GM12874 (cell line): ENCODE measurements at regions not wholly inside any gene's neighbourhood (a gene's known extent, or its start where the extent isn't known, plus 50 kb on each side); places are given as distances from the start of the nearest gene placed in this dataset.

ENCODE experiments used
- TF ChIP-seq, protein P1 (sequence below): IDR thresholded peaks from 2 replicates; pipeline ENCODE4 v1.5.1; 2011; ENCODE audit warnings: low read depth, mild to moderate bottlenecking, control low read depth, low read length, moderate library complexity; ENCODE audit not compliant: insufficient read depth

GRCh38 chr11:13062115-13062514 lies 53.0 kb downstream of the RASSF10 start:
- TF ChIP-seq, protein P1, sequence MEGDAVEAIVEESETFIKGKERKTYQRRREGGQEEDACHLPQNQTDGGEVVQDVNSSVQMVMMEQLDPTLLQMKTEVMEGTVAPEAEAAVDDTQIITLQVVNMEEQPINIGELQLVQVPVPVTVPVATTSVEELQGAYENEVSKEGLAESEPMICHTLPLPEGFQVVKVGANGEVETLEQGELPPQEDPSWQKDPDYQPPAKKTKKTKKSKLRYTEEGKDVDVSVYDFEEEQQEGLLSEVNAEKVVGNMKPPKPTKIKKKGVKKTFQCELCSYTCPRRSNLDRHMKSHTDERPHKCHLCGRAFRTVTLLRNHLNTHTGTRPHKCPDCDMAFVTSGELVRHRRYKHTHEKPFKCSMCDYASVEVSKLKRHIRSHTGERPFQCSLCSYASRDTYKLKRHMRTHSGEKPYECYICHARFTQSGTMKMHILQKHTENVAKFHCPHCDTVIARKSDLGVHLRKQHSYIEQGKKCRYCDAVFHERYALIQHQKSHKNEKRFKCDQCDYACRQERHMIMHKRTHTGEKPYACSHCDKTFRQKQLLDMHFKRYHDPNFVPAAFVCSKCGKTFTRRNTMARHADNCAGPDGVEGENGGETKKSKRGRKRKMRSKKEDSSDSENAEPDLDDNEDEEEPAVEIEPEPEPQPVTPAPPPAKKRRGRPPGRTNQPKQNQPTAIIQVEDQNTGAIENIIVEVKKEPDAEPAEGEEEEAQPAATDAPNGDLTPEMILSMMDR, result no peak

DNA sequence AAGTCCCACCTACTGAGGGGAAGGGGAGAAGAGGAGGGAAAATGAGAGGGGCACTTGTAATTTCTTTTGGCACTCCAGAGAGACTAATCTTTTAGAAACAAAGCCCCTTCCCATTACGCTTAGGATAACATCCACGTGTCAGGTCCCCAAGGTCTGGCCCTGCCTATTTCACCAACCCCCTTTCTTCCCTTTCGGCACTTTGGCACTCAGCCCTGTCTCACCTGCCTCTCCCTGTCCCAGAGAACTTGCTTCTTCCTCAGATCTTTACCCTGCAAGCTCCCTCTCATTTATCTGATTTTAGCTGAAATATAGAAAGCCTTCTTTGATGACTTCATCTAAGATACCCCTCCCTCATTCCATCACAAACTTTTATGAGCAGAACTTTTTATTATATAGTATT lies 55.5 kb downstream of the RASSF10 start:
- TF ChIP-seq, protein P1, result no peak

DNA sequence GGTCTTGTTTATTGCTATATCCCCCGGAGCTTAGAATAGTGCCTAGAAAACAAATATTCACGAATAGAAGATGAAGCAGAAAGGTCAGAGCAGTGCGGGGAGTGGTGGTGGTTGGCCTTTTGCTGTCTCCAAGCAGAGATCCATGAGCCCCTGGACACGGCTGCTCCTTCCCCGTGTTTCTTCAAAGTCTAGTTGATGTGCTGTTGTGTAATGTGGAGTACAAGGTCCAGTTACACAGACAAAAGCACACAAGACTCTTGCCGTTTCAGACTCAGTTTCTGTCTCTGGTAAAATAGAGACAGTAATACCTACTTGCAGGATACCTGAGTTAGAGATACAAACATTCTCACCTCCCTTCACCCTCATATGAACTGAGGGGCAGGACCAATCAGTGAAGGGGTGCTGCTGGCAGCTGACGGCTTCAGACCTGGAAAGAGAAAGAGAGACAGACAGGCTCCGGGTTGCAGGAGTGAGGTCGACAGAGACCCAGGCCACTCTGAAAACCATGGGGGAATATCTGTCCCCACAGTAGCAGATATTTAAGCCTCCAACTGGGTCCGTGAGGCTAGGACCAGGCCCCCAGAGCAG lies 56.2 kb downstream of the RASSF10 start:
- TF ChIP-seq, protein P1, result no peak

GRCh38 chr11:13068211-13068610 lies 59.1 kb downstream of the RASSF10 start:
- TF ChIP-seq, protein P1, result no peak

DNA sequence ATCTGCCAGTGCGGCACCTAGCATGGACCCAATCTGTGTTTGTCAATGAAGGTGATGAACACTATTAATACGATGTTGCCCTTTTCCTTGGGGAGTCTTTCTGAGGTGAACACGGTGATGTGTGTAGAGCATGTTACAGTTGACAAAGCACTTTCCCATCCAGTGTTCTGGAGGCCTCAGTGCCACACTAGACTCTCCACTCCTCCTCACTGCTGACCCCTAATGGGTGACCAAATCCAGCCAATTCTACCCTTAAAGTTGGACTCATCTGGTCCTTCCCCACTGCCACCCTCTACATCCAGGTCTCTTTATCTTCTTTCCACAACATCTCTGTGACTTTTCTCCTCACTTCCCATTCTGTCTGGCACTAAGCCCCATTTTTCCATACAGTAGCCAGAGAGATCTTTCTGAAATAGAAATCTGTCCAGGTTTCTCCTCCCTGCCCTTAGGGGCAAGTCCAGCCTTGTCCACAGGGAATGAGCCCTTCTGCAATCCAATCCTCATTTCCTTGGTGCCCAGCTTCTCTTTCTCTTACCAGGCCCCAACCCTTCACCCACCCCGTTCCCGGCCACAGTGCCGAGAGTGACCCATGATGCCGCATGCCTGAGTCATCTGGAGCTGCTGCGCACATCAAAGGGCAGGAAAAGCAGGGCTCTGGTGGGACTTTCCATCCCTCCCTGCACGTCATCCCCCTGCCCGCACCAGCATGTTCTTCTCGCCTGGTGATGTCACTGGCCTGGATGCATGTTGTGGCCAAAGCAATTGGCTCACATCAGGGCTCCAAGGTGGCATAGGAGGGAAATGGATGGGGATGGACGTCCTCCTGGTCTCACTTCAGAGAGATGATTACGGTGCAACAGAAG lies 64.2 kb downstream of the RASSF10 start:
- TF ChIP-seq, protein P1, result no peak

DNA sequence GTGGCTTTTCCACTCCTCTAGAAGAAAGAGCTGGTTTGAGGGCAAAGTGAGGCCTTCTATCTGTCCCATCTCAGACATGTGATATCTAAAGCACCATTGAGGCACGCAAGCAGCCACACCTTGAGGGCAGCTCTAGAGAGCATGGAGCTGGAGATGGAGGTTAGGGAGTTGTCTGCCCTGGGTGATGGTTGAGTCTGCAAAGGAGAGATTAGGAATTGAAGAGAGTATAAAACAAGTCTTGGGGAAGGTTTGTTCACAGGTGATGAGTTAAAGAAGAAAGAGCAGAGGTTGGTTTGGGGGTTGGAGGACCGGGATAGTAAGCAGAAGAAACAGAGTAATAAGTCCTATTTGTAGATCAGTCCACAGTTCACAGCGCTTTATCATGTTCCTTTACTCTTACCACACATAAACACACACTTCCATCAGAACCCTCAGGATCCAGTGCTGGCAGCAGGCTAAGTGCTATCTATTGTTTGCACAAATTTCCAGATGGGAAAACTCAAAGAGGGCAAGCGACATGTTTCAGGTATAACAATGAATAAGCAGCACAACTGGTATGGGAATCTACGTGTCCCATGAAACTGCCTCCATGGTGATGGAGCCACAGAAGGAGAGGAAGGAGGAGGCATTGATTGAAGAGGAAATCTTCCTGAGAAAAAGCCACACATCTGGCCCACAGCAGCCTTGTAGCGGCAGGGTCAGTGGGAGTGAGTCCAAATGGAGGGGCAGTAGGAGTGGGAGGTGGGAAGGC lies 65.8 kb downstream of the RASSF10 start:
- TF ChIP-seq, protein P1, result no peak

- TF ChIP-seq, protein P1, result no peak
These were observed 67.8 kb downstream of the RASSF10 start for GRCh38 chr11:13076961-13077360.
